Left ventricle myocardium inferior (tissue), 1 donor: ENCODE measurements at regions not wholly inside any gene's neighbourhood (a gene's known extent, or its start where the extent isn't known, plus 50 kb on each side); places are given as distances from the start of the nearest gene placed in this dataset.
A peak's percentile ranks its signal among the peaks of the same experiment; 100 is the strongest.
"Not testable (repeated sequence)": the region's sequence is repeated elsewhere in the genome, so short reads cannot be mapped to it uniquely, and the experiment has no call there.

ENCODE experiments used
- DNase-seq: peaks from one replicate; pipeline ENCODE4 v3.0.0-alpha.2; 2020
- H3K27ac ChIP-seq: fragments of 200-600 bp; replicated peaks from 2 replicates; pipeline ENCODE4 v1.8.0; 2021
- H3K27me3 ChIP-seq: fragments of 200-600 bp; 2 replicates; pipeline ENCODE4 v1.8.0; 2021; ENCODE audit warnings: low read depth
- H3K36me3 ChIP-seq: fragments of 200-600 bp; 2 replicates; pipeline ENCODE4 v1.8.0; 2021
- H3K4me1 ChIP-seq: fragments of 200-600 bp; 2 replicates; pipeline ENCODE4 v1.8.0; 2021
- H3K4me3 ChIP-seq: fragments of 200-600 bp; 2 replicates; pipeline ENCODE4 v1.8.0; 2021; ENCODE audit warnings: mild to moderate bottlenecking, moderate library complexity
- H3K9me3 ChIP-seq: fragments of 200-600 bp; replicated peaks from 2 replicates; pipeline ENCODE4 v1.8.0; 2021
- CTCF ChIP-seq: fragments of 200-600 bp; IDR thresholded peaks from 2 replicates; pipeline ENCODE4 v1.8.0; 2021; ENCODE audit warnings: antibody characterized with exemption, mild to moderate bottlenecking, borderline replicate concordance
- intact Hi-C: fragments of 100-400 bp; cut with micrococcal nuclease; formaldehyde crosslinking; loops from one replicate; pipeline ENCODE4 v1.11.0; 2022
- donor health status: DM: no; HTN: yes; CAD: no; lungs with severe emphysema.

GRCh38 chr6:17211101-17211500, 70.1 kb upstream of the RBM24 start:
- intact Hi-C loops, result no loop called here
- Histone ChIP-seq H3K36me3 (no peaks in the 10 kb centered on the region), H3K9me3 (peaks cover 19% of the 10 kb centered on the region), H3K27me3 (no peaks in the 10 kb centered on the region), H3K4me3 (no peak overlapping the region), H3K4me1 (peaks cover 20% of the 10 kb centered on the region), H3K27ac (no peak overlapping the region)
- no peak for DNase-seq
- no peak for TF ChIP-seq CTCF

- Histone ChIP-seq H3K27me3 (no peaks in the 10 kb centered on the region), H3K36me3 (no peaks in the 10 kb centered on the region), H3K4me3 (peak overlapping the region; percentile 45), H3K27ac (peak overlapping the region; percentile 73), H3K4me1 (peaks cover 20% of the 10 kb centered on the region), H3K9me3 (peaks cover 14% of the 10 kb centered on the region)
- intact Hi-C loops, result no loop called here
- peak; percentile 25 for DNase-seq
- TF ChIP-seq CTCF, result no peak
Measured at GRCh38 chr6:17212546-17213371, 68.4 kb upstream of the RBM24 start.

GRCh38 chr6:17214106-17214505, 67.1 kb upstream of the RBM24 start:
- Histone ChIP-seq H3K36me3 (no peaks in the 10 kb centered on the region), H3K9me3 (peaks cover 14% of the 10 kb centered on the region), H3K4me1 (peaks cover 32% of the 10 kb centered on the region), H3K27me3 (no peaks in the 10 kb centered on the region), H3K4me3 (no peak overlapping the region), H3K27ac (no peak overlapping the region)
- TF ChIP-seq CTCF, result no peak
- DNase-seq, result no peak
- intact Hi-C loops, result no loop called here

GRCh38 chr6:17216972-17217371, 64.2 kb upstream of the RBM24 start:
- H3K4me1 ChIP-seq, result peaks cover 35% of the 10 kb centered on the region
- H3K36me3 ChIP-seq, intact Hi-C loops, H3K27ac ChIP-seq, DNase-seq, H3K27me3 ChIP-seq, H3K4me3 ChIP-seq: not testable (repeated sequence)
- H3K9me3 ChIP-seq, result peaks cover 14% of the 10 kb centered on the region

- H3K9me3 ChIP-seq, result peaks cover 14% of the 10 kb centered on the region
- peak overlapping the region; percentile 6 for H3K27ac ChIP-seq
- no peak for DNase-seq
- H3K36me3 ChIP-seq, result no peaks in the 10 kb centered on the region
- no peak overlapping the region for H3K4me3 ChIP-seq
- H3K4me1 ChIP-seq, result peaks cover 22% of the 10 kb centered on the region
- intact Hi-C loops, result no loop called here
- TF ChIP-seq CTCF, result no peak
- H3K27me3 ChIP-seq, result no peaks in the 10 kb centered on the region
Measured at GRCh38 chr6:17218023-17218748, 63.0 kb upstream of the RBM24 start.

- Histone ChIP-seq H3K4me3 (no peak overlapping the region), H3K9me3 (peaks cover 14% of the 10 kb centered on the region), H3K4me1 (peaks cover 17% of the 10 kb centered on the region), H3K27ac (no peak overlapping the region), H3K27me3 (no peaks in the 10 kb centered on the region), H3K36me3 (no peaks in the 10 kb centered on the region)
- no peak for TF ChIP-seq CTCF
- DNase-seq, result no peak
- intact Hi-C loops, result no loop called here
Measured at GRCh38 chr6:17218749-17219093, 62.4 kb upstream of the RBM24 start.
